ENCODE measurements at regions not wholly inside any gene's neighbourhood (a gene's known extent, or its start where the extent isn't known, plus 50 kb on each side); places are given as distances from the start of the nearest gene placed in this dataset.

DNA sequence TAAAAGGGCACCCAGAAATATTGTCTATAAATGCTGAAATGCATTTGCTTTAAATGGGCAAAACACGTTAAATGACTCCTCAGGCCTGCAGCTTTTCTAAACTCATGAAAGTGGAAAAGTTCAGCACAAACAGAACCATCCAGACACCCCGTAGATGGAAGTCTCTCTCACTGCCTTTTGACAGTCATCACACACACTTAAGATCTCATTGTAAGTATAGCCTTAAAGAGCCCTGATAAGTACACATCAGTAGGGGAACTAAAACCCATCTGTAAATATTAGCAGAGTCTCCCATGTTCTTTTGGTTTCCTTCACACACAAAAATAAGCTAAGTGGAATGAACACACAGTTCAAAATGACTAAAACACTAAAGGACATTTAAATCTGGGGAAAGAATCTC is 166.7 kb downstream of the LTN1 start:
- H3K27ac ChIP-seq: no peak overlapping the region
- no peak for TF ChIP-seq ZFX (IDR thresholded peaks at IDR 0.05)
- TF ChIP-seq, protein P1, sequence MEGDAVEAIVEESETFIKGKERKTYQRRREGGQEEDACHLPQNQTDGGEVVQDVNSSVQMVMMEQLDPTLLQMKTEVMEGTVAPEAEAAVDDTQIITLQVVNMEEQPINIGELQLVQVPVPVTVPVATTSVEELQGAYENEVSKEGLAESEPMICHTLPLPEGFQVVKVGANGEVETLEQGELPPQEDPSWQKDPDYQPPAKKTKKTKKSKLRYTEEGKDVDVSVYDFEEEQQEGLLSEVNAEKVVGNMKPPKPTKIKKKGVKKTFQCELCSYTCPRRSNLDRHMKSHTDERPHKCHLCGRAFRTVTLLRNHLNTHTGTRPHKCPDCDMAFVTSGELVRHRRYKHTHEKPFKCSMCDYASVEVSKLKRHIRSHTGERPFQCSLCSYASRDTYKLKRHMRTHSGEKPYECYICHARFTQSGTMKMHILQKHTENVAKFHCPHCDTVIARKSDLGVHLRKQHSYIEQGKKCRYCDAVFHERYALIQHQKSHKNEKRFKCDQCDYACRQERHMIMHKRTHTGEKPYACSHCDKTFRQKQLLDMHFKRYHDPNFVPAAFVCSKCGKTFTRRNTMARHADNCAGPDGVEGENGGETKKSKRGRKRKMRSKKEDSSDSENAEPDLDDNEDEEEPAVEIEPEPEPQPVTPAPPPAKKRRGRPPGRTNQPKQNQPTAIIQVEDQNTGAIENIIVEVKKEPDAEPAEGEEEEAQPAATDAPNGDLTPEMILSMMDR (conservative IDR thresholded peaks at IDR 0.05): no peak

DNA sequence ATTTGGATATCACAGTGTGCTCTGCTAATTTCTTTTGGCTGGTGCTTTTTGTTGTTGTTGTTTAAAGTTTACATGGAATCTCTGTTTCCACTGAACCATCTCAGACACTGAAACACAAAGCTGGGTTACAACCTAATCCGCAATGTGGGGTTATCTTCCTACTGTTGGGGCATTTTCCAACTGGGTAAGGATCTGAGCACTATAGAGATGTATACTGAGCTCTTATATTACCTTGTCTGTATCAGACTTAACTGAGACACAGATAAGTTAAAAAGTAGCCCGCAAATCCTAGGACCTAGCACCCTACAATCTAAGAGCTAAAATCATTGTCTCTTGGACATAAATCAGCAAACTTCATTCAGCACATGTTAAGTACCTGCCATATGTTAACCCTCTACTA is 169.2 kb downstream of the LTN1 start:
- no peak overlapping the region for H3K27ac ChIP-seq
- TF ChIP-seq ZFX (IDR thresholded peaks at IDR 0.05): no peak
- TF ChIP-seq, protein P1 (conservative IDR thresholded peaks at IDR 0.05): no peak

DNA sequence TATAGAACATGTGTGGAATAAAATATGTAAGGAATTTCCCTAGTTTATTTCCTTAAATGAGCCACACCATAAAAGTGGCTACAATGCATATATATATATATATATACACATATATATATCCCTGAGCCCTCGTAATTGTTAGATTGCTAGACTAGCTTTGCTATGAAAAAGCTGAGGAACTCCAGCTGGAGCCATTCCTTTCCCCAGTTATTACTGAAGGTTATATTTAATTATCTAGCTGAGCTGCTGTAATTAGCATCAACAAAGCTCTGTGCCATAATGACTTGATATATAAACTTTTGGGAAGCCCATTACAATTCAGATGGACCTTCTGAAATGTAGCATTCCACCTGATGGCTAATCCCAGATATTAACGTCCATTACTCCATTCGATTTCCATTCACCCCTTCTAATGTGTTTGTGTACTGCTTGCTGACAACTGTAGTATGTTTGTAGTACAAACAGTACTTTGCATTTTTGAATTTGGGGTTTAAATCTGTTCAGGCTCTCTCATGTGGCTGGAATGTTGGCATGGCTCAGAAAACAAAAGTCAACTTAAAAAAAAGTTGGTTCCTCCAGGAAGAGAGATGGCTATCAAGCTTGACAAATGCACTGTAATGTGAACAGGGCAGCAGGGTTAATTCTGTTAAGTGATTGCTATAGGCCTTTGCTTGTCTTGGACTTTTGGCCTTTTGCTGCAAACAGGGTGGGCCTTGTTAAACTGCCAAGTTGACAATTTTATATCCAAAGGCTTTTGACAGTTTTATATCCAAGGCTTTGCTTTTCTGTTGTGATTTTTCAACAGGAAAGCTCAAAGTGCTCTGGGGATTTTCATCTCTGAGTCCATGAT is 170.0 kb downstream of the LTN1 start:
- H3K27ac ChIP-seq: no peak overlapping the region
- TF ChIP-seq, protein P1 (conservative IDR thresholded peaks at IDR 0.05): no peak

DNA sequence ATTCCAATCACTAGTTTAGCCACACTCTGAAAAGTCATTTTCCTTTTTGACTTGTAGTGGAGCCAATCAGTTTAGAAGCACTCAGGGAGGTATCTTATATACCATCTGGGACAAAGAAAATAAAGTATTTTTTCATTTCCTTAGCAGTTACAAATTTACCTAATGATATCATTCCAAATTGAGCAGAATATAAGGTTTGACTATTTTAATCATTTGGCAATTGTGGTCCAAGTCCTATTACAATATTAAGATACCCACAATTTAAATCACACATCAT is 170.6 kb downstream of the LTN1 start:
- no peak overlapping the region for H3K27ac ChIP-seq
- TF ChIP-seq, protein P1 (conservative IDR thresholded peaks at IDR 0.05): no peak
- TF ChIP-seq ZFX (IDR thresholded peaks at IDR 0.05): no peak

DNA sequence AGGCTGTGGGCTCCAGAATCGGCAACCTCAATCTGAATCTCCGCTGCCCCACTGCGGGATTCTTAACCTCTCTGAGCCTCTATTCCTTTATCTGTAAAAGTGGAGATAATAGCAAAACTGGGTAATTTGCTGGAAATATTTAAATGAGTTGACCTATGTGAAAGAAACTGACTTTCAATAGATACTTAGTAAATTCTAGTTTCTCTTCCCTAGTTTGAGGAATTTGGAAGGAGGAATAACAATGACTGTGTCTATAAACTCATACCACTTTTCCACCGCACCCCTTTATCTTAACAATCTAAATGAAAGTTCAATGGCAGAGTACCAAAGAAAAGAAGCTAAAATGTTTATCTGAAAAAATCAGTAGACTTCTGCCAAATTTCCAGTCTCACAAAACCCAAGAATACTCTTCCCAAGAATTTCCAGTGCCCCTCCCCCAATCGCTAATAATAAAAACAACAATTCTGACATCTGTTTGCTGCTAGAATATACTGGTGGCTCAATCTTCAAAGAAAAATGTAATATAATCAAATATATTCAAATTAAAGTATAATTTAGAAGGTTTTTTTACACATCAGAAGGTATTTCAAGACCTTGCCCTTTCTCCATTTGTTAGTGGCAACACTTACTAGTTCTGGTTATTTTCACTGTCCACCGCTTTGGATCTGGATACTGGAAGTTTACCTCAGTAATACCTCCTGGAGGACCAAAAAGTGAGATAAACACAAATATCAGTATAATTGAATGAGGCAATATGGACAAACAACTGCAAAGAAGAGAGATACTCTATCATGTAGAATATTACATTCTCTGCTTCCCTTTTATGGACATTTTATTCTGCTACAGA is 171.2 kb downstream of the LTN1 start:
- no peak overlapping the region for H3K27ac ChIP-seq
- TF ChIP-seq, protein P1 (conservative IDR thresholded peaks at IDR 0.05): no peak
- TF ChIP-seq ZFX (IDR thresholded peaks at IDR 0.05): no peak

DNA sequence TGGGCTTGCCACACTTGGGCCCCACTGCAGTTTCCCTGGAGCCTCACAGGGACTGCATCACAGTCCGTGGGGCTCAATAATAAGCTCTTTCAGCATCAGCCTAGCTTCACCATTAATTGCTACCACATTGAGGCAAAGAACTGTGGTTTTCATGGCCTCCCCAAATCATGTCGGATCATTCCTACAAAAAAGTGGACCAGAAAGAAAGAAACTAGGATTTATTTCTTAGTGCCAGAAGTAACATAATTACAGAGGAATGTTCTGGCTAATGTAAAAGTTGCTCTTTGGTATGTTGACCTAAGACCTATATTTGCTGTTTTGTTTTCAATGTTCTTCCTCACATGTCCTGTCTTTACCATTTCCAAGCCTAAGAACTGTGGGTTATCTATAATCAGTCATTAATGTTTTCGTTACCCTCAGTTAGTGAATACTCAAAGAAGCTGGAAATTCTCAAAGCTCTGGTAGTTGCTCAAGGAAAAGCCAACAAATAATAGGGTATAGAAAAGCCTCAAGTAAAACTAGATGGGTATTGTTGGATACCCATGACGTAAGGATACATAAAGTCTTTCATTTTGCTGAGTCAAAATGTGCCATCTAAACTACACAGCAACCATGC is 173.9 kb downstream of the LTN1 start:
- no peak overlapping the region for H3K27ac ChIP-seq
- TF ChIP-seq, protein P1 (conservative IDR thresholded peaks at IDR 0.05): no peak
- no peak for TF ChIP-seq ZFX (IDR thresholded peaks at IDR 0.05)

DNA sequence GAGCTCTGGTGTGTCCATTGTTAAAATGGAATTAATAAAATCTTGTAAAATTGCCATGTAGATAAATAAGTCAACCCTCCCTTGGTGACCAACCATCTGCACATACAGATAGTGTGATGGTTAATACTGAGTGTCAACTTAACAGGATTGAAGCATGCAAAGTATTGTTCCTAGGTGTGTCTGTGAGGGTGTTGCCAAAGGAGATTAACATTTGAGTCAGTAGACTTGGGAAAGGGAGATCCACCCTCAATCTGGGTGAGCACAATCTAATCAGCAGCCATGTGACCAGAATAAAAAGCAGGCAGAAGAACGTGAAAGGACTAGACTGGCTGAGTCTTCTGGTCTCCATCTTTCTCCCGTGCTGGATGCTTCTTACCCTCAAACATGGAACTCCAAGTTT is 174.8 kb downstream of the LTN1 start:
- TF ChIP-seq, protein P1 (conservative IDR thresholded peaks at IDR 0.05): no peak
- no peak for TF ChIP-seq ZFX (IDR thresholded peaks at IDR 0.05)
- no peak overlapping the region for H3K27ac ChIP-seq
